Skeletal muscle tissue (tissue), 3 donors: ENCODE measurements at regions not wholly inside any gene's neighbourhood (a gene's known extent, or its start where the extent isn't known, plus 50 kb on each side); places are given as distances from the start of the nearest gene placed in this dataset.

Experiments
- H3K27ac ChIP-seq: one replicate; pipeline ENCODE4 v1.7.0; 2013; ENCODE audit warnings: mild to moderate bottlenecking, low read depth, low read length, inconsistent platforms
- H3K27me3 ChIP-seq, 3 donors: one replicate each; pipeline ENCODE4 v1.7.0; 2013; ENCODE audit warnings: low read length in 3 of 3; ENCODE audit not compliant: control insufficient read depth in 3 of 3, insufficient read depth in 3 of 3
- H3K36me3 ChIP-seq, 3 donors: one replicate each; pipeline ENCODE4 v1.7.0; 2013; ENCODE audit warnings: low read length in 3 of 3; ENCODE audit not compliant: control insufficient read depth in 3 of 3, insufficient read depth in 3 of 3
- H3K4me1 ChIP-seq, 3 donors: one replicate each; pipeline ENCODE4 v1.7.0; 2013; ENCODE audit warnings: low read length in 3 of 3, mild to moderate bottlenecking in 3 of 3; ENCODE audit not compliant: control insufficient read depth in 3 of 3, insufficient read depth in 3 of 3
- H3K4me3 ChIP-seq, 3 donors: one replicate each; pipeline ENCODE4 v1.7.0; 2013; ENCODE audit warnings: low read length in 3 of 3
- H3K9ac ChIP-seq, 3 donors: one replicate each; pipeline ENCODE4 v1.7.0; 2013; ENCODE audit warnings: low read length in 3 of 3, mild to moderate bottlenecking in 3 of 3, moderate library complexity in 2 of 3, low read depth in 1 of 3
- H3K9me3 ChIP-seq, 3 donors: one replicate each; pipeline ENCODE4 v1.7.0; 2013; ENCODE audit warnings: low read length in 3 of 3; ENCODE audit not compliant: control insufficient read depth in 3 of 3
- donor health status: Osteomylitis.

GRCh38 chr10:63770523-63770922, 249.3 kb downstream of the REEP3 start:
- no peak overlapping the region for H3K4me3 ChIP-seq
- no peaks in the 10 kb centered on the region for H3K27me3 ChIP-seq
- no peaks in the 10 kb centered on the region for H3K9me3 ChIP-seq
- no peaks in the 10 kb centered on the region for H3K36me3 ChIP-seq
- H3K4me1 ChIP-seq: no peaks in the 10 kb centered on the region
- H3K27ac ChIP-seq: no peak overlapping the region
- no peak overlapping the region for H3K9ac ChIP-seq

GRCh38 chr10:63772491-63772890, 251.3 kb downstream of the REEP3 start:
- H3K27ac ChIP-seq: no peak overlapping the region
- no peaks in the 10 kb centered on the region for H3K27me3 ChIP-seq
- no peaks in the 10 kb centered on the region for H3K36me3 ChIP-seq
- H3K9ac ChIP-seq: no peak overlapping the region
- H3K4me1 ChIP-seq: no peaks in the 10 kb centered on the region
- no peak overlapping the region for H3K4me3 ChIP-seq
- H3K9me3 ChIP-seq: no peaks in the 10 kb centered on the region

- Histone ChIP-seq H3K4me3 (no peak overlapping the region), H3K36me3 (no peaks in the 10 kb centered on the region), H3K27ac (no peak overlapping the region), H3K27me3 (no peaks in the 10 kb centered on the region), H3K9ac (no peak overlapping the region), H3K4me1 (no peaks in the 10 kb centered on the region), H3K9me3 (no peaks in the 10 kb centered on the region)
Measured at GRCh38 chr10:63773106-63773505, 251.9 kb downstream of the REEP3 start.

GRCh38 chr10:63773962-63774361, 252.8 kb downstream of the REEP3 start:
- no peaks in the 10 kb centered on the region for H3K36me3 ChIP-seq
- H3K27ac ChIP-seq: no peak overlapping the region
- no peaks in the 10 kb centered on the region for H3K9me3 ChIP-seq
- no peak overlapping the region for H3K4me3 ChIP-seq
- H3K27me3 ChIP-seq: no peaks in the 10 kb centered on the region
- no peak overlapping the region for H3K9ac ChIP-seq
- H3K4me1 ChIP-seq: no peaks in the 10 kb centered on the region

- no peaks in the 10 kb centered on the region for H3K27me3 ChIP-seq
- H3K4me3 ChIP-seq: no peak overlapping the region
- no peak overlapping the region for H3K9ac ChIP-seq
- H3K9me3 ChIP-seq: no peaks in the 10 kb centered on the region
- no peaks in the 10 kb centered on the region for H3K36me3 ChIP-seq
- H3K27ac ChIP-seq: no peak overlapping the region
- H3K4me1 ChIP-seq: no peaks in the 10 kb centered on the region
Measured at GRCh38 chr10:63780101-63780500, 258.9 kb downstream of the REEP3 start.

GRCh38 chr10:63781226-63781625, 260.0 kb downstream of the REEP3 start:
- no peak overlapping the region for H3K4me3 ChIP-seq
- H3K27ac ChIP-seq: no peak overlapping the region
- H3K36me3 ChIP-seq: no peaks in the 10 kb centered on the region
- H3K4me1 ChIP-seq: no peaks in the 10 kb centered on the region
- no peak overlapping the region for H3K9ac ChIP-seq
- no peaks in the 10 kb centered on the region for H3K9me3 ChIP-seq
- H3K27me3 ChIP-seq: no peaks in the 10 kb centered on the region

GRCh38 chr10:63783882-63784281, 262.7 kb downstream of the REEP3 start:
- H3K4me3 ChIP-seq: no peak overlapping the region
- no peaks in the 10 kb centered on the region for H3K9me3 ChIP-seq
- no peaks in the 10 kb centered on the region for H3K4me1 ChIP-seq
- H3K27ac ChIP-seq: no peak overlapping the region
- no peaks in the 10 kb centered on the region for H3K36me3 ChIP-seq
- no peak overlapping the region for H3K9ac ChIP-seq
- H3K27me3 ChIP-seq: no peaks in the 10 kb centered on the region

GRCh38 chr10:63788152-63788821, 267.1 kb downstream of the REEP3 start:
- Histone ChIP-seq H3K27ac (no peak overlapping the region), H3K27me3 (no peaks in the 10 kb centered on the region), H3K9ac (no peak overlapping the region), H3K36me3 (no peaks in the 10 kb centered on the region), H3K4me3 (no peak overlapping the region), H3K9me3 (no peaks in the 10 kb centered on the region), H3K4me1 (no peaks in the 10 kb centered on the region)

- Histone ChIP-seq H3K4me1 (peaks cover 0 to 7% (median 0%) of the 10 kb centered on the region in 3 donors), H3K9me3 (no peaks in the 10 kb centered on the region), H3K27ac (no peak overlapping the region), H3K4me3 (no peak overlapping the region), H3K36me3 (no peaks in the 10 kb centered on the region), H3K27me3 (no peaks in the 10 kb centered on the region), H3K9ac (no peak overlapping the region)
Measured at GRCh38 chr10:63795094-63795860, 274.1 kb downstream of the REEP3 start.
